ENCODE measurements at regions not wholly inside any gene's neighbourhood (a gene's known extent, or its start where the extent isn't known, plus 50 kb on each side); places are given as distances from the start of the nearest gene placed in this dataset.

DNA sequence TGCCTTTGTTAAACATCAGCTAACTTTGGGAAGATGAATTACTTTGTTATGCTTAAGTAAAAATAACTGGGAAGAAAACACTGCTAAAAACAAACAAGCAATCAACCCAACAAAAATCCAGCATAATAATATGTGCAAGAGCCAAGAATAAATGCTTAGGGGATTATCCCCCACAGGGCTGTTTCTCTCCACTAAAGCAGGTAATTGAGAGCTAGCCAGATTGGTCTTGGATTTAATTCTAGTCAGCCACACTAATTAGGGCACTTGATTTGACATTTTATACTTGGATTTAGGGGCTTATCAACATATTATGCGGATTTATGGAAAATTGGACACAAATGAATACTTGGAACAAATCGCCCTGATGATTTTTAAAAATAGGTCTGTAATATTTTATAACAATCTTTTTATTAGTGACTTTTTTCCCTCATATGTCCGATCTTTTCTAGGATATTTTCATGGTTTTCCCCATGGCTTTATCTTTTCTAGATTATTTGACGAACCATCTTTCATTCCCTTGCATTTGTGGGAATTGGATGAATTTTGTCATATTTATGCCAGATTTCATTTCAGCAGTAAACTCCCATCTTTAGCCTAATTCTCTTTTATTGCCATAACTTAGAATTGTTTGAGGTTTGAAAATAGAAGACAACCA, 199.1 kb upstream of the NXPH2 start:
- DNase-seq, result no peak

- DNase-seq, result no peak
These were observed 194.5 kb upstream of the NXPH2 start for GRCh38 chr2:138974651-138975050.

DNA sequence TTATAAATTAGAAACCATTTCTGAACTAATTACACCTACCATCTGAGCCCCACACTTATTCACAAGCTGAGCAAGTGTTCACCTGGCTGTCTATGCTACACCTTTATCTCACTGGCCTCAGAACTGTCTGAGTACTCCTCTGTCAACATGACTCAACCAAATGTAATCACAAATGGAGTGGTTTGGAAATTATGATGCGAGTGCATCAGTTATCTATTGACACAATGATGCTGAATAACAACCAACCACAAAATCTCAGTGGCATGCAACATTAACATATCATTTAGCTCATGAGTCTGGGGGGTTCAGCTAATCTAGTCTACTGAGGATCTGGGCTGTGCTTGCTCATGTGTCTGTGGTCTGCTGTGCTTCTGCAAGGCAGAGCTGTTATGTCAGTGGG, 184.2 kb upstream of the NXPH2 start:
- peak; percentile 77 for DNase-seq

DNA sequence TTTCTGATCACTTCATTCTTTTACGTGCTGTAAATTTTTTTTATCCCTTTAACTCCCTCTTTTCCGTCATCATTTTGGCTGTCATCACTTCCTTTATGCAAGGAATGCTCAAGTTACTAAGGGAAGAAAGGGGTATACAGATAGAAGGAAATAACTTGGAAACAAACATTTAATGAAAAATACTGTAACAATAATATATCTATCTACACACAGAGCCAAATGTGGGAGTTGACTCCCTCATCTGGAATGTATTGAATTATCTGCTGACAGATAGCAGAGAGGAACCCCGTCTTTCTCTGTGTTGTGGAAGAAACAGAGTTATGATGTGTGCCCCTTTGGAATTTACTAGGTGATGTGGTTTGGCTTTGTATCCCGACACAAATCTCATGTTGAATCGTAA, 182.5 kb upstream of the NXPH2 start:
- DNase-seq, result no peak

DNA sequence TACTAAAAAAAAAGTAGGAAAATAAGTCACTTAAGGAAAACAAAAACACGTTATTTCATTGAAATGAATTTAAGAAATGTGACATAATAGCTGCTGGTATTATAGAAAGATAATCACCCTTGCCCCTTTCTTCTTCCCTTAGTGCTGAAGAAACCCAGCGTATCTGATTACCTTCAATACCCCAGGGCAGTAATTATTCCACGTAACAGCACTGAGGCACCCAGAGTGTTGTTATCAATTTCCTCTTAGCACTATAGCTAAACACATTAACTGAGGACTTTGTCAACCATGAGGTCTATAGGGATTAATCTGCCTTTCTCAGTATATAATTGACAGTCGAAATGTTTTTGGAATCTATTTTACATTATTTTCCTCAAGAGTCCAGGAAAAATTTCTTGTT, 180.0 kb upstream of the NXPH2 start:
- no peak for DNase-seq

- no peak for DNase-seq
These were observed 178.8 kb upstream of the NXPH2 start for GRCh38 chr2:138959031-138959430.

DNA sequence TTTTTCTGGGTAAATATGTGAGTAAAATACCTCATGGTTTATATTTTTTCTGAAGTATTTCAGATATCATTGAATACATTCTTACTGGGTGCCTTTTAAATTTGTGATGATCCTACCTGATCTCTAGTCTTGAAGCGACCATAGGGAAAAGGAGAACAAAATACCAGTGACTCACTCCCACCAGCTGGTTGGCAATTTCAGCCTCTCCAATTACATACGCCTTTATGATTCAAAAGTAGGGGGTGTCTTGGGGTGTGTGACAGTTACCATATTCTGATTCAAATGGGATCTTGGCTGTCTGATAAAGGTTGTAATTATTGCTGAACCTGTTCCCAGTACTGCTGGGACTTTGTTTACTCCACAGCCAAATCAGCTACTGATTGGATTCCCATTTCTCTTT, 175.9 kb upstream of the NXPH2 start:
- no peak for DNase-seq

DNA sequence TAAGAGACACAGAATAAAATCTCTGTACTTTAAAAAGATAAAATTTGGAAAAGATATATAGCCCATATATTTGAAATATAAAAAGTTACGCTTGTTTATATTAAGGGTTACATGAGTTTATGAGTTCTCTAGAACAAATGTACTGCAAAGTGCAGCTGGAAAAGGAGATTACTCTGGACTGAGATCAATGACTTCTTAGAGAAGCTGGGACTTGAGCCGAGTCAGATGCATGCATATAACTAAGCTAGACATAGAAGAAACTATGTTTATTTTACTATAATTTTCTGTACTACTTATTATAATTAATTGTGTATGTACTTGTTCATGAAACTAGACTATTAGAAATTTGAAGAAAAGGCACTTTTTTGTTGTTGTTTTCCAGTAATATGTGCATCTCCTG, 170.3 kb upstream of the NXPH2 start:
- DNase-seq, result no peak

DNA sequence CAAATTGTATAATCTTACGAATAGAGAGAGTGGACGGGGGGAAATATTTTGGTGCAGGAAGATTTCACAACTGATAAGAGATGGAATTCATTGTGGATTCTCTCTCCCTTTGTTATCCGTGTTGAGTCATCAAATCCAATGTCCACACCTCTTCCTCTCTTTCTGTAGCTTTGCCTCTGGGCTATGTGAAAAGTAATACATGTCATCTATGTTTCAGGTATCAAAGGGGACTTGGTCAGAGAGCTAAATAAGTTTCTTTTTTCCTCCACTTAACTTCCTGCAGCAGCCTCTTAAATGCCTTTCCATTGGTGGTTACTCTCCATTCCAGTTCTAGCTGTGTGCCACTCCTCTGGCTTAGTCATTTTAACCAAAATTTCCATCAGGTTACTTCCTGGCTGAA, 169.3 kb upstream of the NXPH2 start:
- peak; percentile 4 for DNase-seq

GRCh38 chr2:138948070-138948539, 167.9 kb upstream of the NXPH2 start:
- DNase-seq, result no peak

GRCh38 chr2:138943470-138943869, 163.3 kb upstream of the NXPH2 start:
- no peak for DNase-seq

DNA sequence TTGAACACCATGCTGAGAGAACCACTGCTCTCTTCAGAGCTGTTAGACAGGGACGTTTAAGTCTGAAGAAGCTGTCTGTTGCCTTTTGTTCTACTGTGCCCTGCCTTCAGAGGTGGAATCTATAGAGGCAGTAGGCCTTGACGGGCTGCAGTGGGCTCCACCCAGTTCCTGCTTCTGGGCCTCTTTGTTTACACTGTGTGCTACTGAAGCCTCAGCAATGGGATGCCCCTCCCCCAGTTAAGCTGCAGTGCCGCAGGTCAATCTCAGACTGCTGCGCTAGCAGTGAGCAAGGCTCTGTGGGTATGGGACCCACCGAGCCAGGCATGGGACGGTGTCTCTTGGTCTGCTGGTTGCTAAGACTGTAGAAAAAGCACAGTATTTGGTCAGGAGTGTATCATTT, 162.3 kb upstream of the NXPH2 start:
- DNase-seq, result peak; percentile 54

- DNase-seq, result no peak
These were observed 151.4 kb upstream of the NXPH2 start for GRCh38 chr2:138931284-138932256.

DNA sequence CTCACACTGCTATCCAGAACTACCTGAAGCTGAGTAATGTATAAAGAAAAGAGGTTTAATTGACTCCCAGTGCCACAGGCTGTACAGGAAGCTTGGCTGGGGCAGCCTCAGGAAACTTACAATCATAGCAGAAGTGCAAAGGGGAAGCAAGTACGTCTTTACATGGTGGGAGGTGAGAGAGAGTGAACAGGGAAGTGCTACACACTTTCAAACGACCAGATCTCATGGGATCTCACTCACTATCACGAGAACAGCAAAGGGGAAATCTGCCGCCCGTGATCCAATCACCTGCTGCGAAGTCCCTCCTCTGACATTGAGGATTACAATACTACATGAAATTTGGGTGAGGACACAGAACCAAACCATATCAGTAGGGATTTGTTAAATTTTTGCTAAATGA, 150.4 kb upstream of the NXPH2 start:
- DNase-seq, result no peak

DNA sequence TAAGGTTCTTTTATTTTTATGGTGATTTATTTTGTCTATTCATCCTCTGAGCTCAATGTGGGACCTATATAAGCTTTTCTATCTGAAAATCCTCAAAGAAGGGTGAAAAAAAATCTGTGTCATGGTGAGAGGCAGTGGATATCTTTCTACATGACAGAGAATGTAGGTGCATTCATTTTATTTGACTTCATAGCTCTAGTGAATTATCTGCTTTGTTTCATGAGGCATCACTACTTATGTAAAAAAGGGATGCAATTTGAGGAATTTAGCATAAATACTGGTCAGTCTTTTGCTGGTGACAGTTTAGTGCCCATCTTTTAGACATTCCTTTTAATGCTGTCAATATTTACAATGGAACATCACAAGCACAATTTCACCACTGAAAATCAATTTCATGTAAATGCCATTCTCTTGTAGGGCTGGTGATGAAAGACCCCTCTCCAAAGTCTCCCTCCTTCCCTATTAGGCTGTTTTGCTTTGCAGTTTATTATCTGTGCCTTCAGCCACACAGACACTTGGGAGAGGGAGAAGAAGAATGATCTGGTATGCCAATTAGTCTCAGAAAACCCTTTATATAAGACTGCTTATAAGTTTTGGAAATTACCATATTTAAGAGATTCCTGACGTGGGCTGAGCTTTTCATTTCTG, 148.3 kb upstream of the NXPH2 start:
- DNase-seq, result no peak

DNA sequence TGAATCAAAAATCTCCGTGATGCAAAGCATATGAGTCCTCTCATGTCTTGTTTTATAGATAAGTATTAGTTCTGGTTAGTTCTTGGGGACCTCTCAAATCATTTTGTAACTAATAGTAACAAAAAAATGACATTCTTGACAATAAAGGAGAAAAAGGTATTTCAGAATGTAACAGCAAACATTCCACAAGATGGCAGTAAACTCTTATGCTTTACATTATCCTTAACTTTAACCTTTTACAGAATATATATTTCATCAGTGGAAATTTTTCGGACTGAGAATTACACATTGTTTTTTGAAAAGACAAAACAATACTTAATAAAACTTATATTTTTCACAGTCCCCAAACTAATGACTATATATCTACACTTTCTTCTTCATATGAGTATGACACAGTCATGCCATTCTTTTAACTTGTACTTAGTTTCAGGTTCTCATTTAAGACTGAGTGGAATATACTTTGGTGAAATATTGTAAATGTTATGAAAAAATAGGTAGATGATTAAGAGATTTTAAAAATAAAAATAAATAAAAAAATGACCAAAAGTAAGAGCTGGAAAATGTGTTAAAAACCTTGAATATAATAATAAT, 142.9 kb upstream of the NXPH2 start:
- peak; percentile 26 for DNase-seq

GRCh38 chr2:138919120-138919747, 139.0 kb upstream of the NXPH2 start:
- DNase-seq, result no peak

DNA sequence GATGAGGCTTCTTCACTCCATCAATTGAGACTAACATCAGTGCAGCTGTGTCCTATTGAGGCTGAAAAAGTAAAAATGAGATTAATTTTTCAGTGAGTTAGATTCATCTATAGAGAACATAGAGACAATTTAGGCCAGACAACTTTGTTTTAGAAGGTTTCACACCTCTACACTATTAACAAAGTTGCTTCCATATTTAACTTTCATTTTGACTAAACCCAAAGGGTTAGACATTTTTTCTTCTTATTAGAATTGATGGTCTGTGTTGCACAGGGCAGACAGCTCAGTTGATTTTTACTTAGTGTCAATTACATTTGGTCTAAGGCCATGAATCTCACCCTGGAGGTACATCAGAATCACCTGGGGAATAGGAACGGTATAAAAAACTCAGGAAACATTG, 130.2 kb upstream of the NXPH2 start:
- no peak for DNase-seq

- no peak for DNase-seq
These were observed 126.4 kb upstream of the NXPH2 start for GRCh38 chr2:138906549-138906948.

- no peak for DNase-seq
These were observed 122.2 kb upstream of the NXPH2 start for GRCh38 chr2:138902239-138902871.

GRCh38 chr2:138901530-138901929, 121.3 kb upstream of the NXPH2 start:
- DNase-seq, result no peak

- no peak for DNase-seq
These were observed 118.7 kb upstream of the NXPH2 start for GRCh38 chr2:138898855-138899254.
